CD4-positive, alpha-beta memory T cell (primary cell): ENCODE measurements at regions not wholly inside any gene's neighbourhood (a gene's known extent, or its start where the extent isn't known, plus 50 kb on each side); places are given as distances from the start of the nearest gene placed in this dataset.

Experiments used
- CTCF ChIA-PET: fragments of 350-600 bp; sonication (Branson Sonifier 250); formaldehyde crosslinking; loops from one replicate; lab custom pipeline; 2021; ENCODE audit warnings: inconsistent platforms; ENCODE audit not compliant: partially characterized antibody; lab: Charles Lee
- POLR2A ChIA-PET: fragments of 350-600 bp; sonication (Branson Sonifier 250); formaldehyde crosslinking; loops from one replicate; lab custom pipeline; 2021; ENCODE audit not compliant: partially characterized antibody; lab: Charles Lee
- DNase-seq, 5 donors: peaks; one replicate each; pipeline versions ENCODE4 v3.0.0 to v3.0.0-alpha.2; 2020 to 2022; ENCODE audit warnings: mixed read lengths in 1 of 5
- H3K27ac ChIP-seq: one replicate; pipeline ENCODE4 v1.7.0; 2013; ENCODE audit warnings: low read depth, low read length
- H3K27me3 ChIP-seq: 2 replicates; pipeline ENCODE4 v1.7.0; 2013; ENCODE audit warnings: mild to moderate bottlenecking, low read length, moderate library complexity; ENCODE audit not compliant: insufficient read depth
- H3K36me3 ChIP-seq: 2 replicates; pipeline ENCODE4 v1.7.0; 2013; ENCODE audit warnings: mild to moderate bottlenecking, low read length, moderate library complexity; ENCODE audit not compliant: insufficient read depth
- H3K4me1 ChIP-seq: 2 replicates; pipeline ENCODE4 v1.7.0; 2013; ENCODE audit warnings: mild to moderate bottlenecking, low read length, moderate library complexity; ENCODE audit not compliant: insufficient read depth
- H3K4me3 ChIP-seq, 2 donors: one replicate each; pipeline ENCODE4 v1.7.0; 2013; ENCODE audit warnings: low read length in 2 of 2, mild to moderate bottlenecking in 1 of 2
- H3K9me3 ChIP-seq, 2 donors: one replicate each; pipeline ENCODE4 v1.7.0; 2013; ENCODE audit warnings: low read length in 2 of 2, control low read depth in 1 of 2; ENCODE audit not compliant: control insufficient read depth in 1 of 2
- H3K27ac Mint-ChIP-seq, 7 donors: one replicate each; pipeline ENCODE4 v1.8.0; 2020 to 2021; ENCODE audit warnings: mixed read lengths in 7 of 7, mild to moderate bottlenecking in 6 of 7, inconsistent platforms in 3 of 7, moderate library complexity in 3 of 7
- H3K27me3 Mint-ChIP-seq, 2 donors: one replicate each; pipeline ENCODE4 v1.8.0; 2020 to 2021; ENCODE audit warnings: mixed read lengths in 2 of 2
- H3K36me3 Mint-ChIP-seq, 2 donors: one replicate each; pipeline ENCODE4 v1.8.0; 2020 to 2021; ENCODE audit warnings: mixed read lengths in 2 of 2, inconsistent platforms in 1 of 2, mild to moderate bottlenecking in 1 of 2
- H3K4me1 Mint-ChIP-seq, 4 donors: one replicate each; pipeline ENCODE4 v1.8.0; 2020 to 2021; ENCODE audit warnings: mixed read lengths in 4 of 4, mild to moderate bottlenecking in 1 of 4
- H3K4me3 Mint-ChIP-seq, 8 donors: one replicate each; pipeline ENCODE4 v1.8.0; 2020 to 2021; ENCODE audit warnings: mixed read lengths in 8 of 8, mild to moderate bottlenecking in 7 of 8, moderate library complexity in 6 of 8, inconsistent platforms in 3 of 8
- H3K9me3 Mint-ChIP-seq, 8 donors: one replicate each; pipeline ENCODE4 v1.8.0; 2020 to 2021; ENCODE audit warnings: mixed read lengths in 8 of 8, mild to moderate bottlenecking in 5 of 8, inconsistent platforms in 3 of 8, moderate library complexity in 1 of 8
- intact Hi-C: fragments of 100-400 bp; cut with micrococcal nuclease; formaldehyde crosslinking; loops from one replicate; pipeline ENCODE4 v1.15.1; 2023

- Mint-ChIP-seq H3K27me3 (peaks cover 7 to 12% of the 10 kb centered on the region in 2 donors), H3K9me3 (no peaks in the 10 kb centered on the region), H3K36me3 (no peaks in the 10 kb centered on the region), H3K27ac (no peak overlapping the region), H3K4me3 (peak overlapping the region in 1 of 8 donors; percentile 43), H3K4me1 (peaks cover 0 to 9% (median 4%) of the 10 kb centered on the region in 4 donors)
- H3K4me1 ChIP-seq = no peaks in the 10 kb centered on the region
- no peaks in the 10 kb centered on the region for H3K36me3 ChIP-seq
- H3K27me3 ChIP-seq = peaks cover 6% of the 10 kb centered on the region
- H3K9me3 ChIP-seq = no peaks in the 10 kb centered on the region
- CTCF ChIA-PET = no interaction called here
- intact Hi-C loops = loop anchor here (5.0 to 10.0 kb wide), 2 partner anchors 66 to 184 kb away; no protein-coding TSS in a partner anchor
- H3K4me3 ChIP-seq = no peak overlapping the region
- no peak overlapping the region for H3K27ac ChIP-seq
- DNase-seq = no peak
- POLR2A ChIA-PET = no interaction called here
These were observed 99.4 kb upstream of the SLC45A1 start for GRCh38 chr1:8218351-8219092.

DNA sequence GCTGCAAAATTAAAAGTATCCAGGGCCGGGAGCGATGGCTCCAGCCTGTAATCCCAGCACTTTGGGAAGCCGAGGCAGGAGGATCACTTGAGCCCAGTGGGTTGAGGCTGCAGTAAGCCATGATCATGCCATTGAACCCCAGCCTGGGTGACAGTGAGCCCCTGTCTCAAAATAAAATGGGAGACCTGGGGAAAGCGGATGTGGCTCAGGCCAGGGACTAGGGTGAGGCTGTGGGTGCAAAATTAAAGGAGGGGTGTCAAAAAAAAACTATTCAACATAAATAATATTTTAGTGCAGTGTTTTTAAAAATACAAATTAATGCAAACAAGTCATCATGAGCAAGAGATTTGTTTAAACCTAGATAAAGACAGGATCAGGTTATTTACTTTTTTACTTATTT lies 100.1 kb upstream of the SLC45A1 start:
- Histone ChIP-seq H3K9me3 (no peaks in the 10 kb centered on the region), H3K36me3 (no peaks in the 10 kb centered on the region), H3K27ac (no peak overlapping the region), H3K4me3 (peak overlapping the region in 1 of 2 donors; percentile 28), H3K4me1 (no peaks in the 10 kb centered on the region), H3K27me3 (peaks cover 6% of the 10 kb centered on the region)
- Mint-ChIP-seq H3K9me3 (no peaks in the 10 kb centered on the region), H3K36me3 (no peaks in the 10 kb centered on the region), H3K4me3 (peak overlapping the region; percentile 39 to 82 (median 62)), H3K27me3 (peaks cover 9 to 13% of the 10 kb centered on the region in 2 donors), H3K4me1 (peaks cover 0 to 9% (median 4%) of the 10 kb centered on the region in 4 donors), H3K27ac (peak overlapping the region in 1 of 7 donors; percentile 35)
- ChIA-PET CTCF (no interaction called here), POLR2A (interaction anchor here (0.9 kb wide), 1 partner anchor 105 kb away, joined by 3 read pairs; no protein-coding TSS in a partner anchor)
- no peak for DNase-seq
- intact Hi-C loops = loop anchor here (5.0 to 10.0 kb wide), 2 partner anchors 66 to 183 kb away; no protein-coding TSS in a partner anchor

GRCh38 chr1:8217011-8217711 lies 100.8 kb upstream of the SLC45A1 start:
- Mint-ChIP-seq H3K4me3 (peak overlapping the region; percentile 61 to 89 (median 76)), H3K9me3 (no peaks in the 10 kb centered on the region), H3K36me3 (no peaks in the 10 kb centered on the region), H3K4me1 (peaks cover 4 to 12% (median 6%) of the 10 kb centered on the region in 4 donors), H3K27me3 (peaks cover 12 to 14% of the 10 kb centered on the region in 2 donors), H3K27ac (peak overlapping the region in 4 of 7 donors; percentile 37 to 79 (median 72))
- intact Hi-C loops = loop anchor here (5.0 to 10.0 kb wide), 2 partner anchors 65 to 182 kb away; no protein-coding TSS in a partner anchor
- peaks cover under 1% of the 10 kb centered on the region for H3K4me1 ChIP-seq
- ChIA-PET CTCF (no interaction called here), POLR2A (interaction anchor here (0.9 kb wide), 1 partner anchor 104 kb away, joined by 3 read pairs; no protein-coding TSS in a partner anchor)
- H3K27me3 ChIP-seq = peaks cover 6% of the 10 kb centered on the region
- no peaks in the 10 kb centered on the region for H3K9me3 ChIP-seq
- H3K27ac ChIP-seq = no peak overlapping the region
- no peaks in the 10 kb centered on the region for H3K36me3 ChIP-seq
- DNase-seq = peak in 4 of 5 donors; percentile 12 to 22 (median 16)
- H3K4me3 ChIP-seq = peak overlapping the region in 1 of 2 donors; percentile 28

DNA sequence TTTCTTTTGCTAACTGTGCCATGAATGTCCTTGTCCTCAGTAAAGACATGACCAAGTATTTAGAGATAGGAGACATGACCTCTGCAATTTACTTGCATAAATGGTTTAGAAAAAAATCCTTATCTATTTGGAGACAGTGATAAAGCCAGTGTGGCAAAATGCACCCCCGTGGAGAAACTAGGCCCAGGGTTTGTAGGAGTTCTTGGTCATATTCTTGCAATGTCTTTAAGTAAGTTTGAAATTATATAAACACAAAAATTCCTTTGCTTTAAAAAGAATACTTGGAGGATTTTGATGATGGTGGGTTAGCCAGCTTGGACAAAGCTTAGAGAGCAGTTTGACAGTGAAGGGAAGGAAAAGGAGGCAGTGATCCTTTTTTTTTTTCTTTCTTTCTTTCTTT lies 101.9 kb upstream of the SLC45A1 start:
- H3K27me3 ChIP-seq = peaks cover 6% of the 10 kb centered on the region
- H3K4me3 ChIP-seq = no peak overlapping the region
- H3K27ac ChIP-seq = no peak overlapping the region
- peaks cover 9 to 17% (median 11%) of the 10 kb centered on the region in 4 donors for H3K4me1 Mint-ChIP-seq
- peaks cover 16 to 20% of the 10 kb centered on the region in 2 donors for H3K27me3 Mint-ChIP-seq
- peak overlapping the region; percentile 2 to 62 (median 25) for H3K4me3 Mint-ChIP-seq
- intact Hi-C loops = loop anchor here (5.0 to 10.0 kb wide), 2 partner anchors 64 to 181 kb away; no protein-coding TSS in a partner anchor
- no peak for DNase-seq
- no peaks in the 10 kb centered on the region for H3K9me3 Mint-ChIP-seq
- H3K27ac Mint-ChIP-seq = peak overlapping the region in 2 of 7 donors; percentile 6 to 27
- ChIA-PET CTCF (no interaction called here), POLR2A (no interaction called here)
- no peaks in the 10 kb centered on the region for H3K36me3 Mint-ChIP-seq
- H3K9me3 ChIP-seq = no peaks in the 10 kb centered on the region
- H3K4me1 ChIP-seq = peaks cover 7% of the 10 kb centered on the region
- no peaks in the 10 kb centered on the region for H3K36me3 ChIP-seq

GRCh38 chr1:8214501-8215173 lies 103.3 kb upstream of the SLC45A1 start:
- Mint-ChIP-seq H3K4me1 (peaks cover 9 to 17% (median 11%) of the 10 kb centered on the region in 4 donors), H3K27me3 (peaks cover 16 to 23% of the 10 kb centered on the region in 2 donors), H3K4me3 (no peak overlapping the region), H3K36me3 (no peaks in the 10 kb centered on the region), H3K9me3 (no peaks in the 10 kb centered on the region), H3K27ac (no peak overlapping the region)
- intact Hi-C loops = loop anchor here (5.0 to 10.0 kb wide), 2 partner anchors 62 to 180 kb away; no protein-coding TSS in a partner anchor
- H3K4me1 ChIP-seq = peaks cover 7% of the 10 kb centered on the region
- H3K27me3 ChIP-seq = peaks cover 6% of the 10 kb centered on the region
- no peaks in the 10 kb centered on the region for H3K9me3 ChIP-seq
- CTCF ChIA-PET = no interaction called here
- no peaks in the 10 kb centered on the region for H3K36me3 ChIP-seq
- no peak overlapping the region for H3K4me3 ChIP-seq
- H3K27ac ChIP-seq = no peak overlapping the region
- POLR2A ChIA-PET = no interaction called here
- DNase-seq = no peak

GRCh38 chr1:8213676-8214075 lies 104.2 kb upstream of the SLC45A1 start:
- Mint-ChIP-seq H3K4me1 (peaks cover 9 to 17% (median 11%) of the 10 kb centered on the region in 4 donors), H3K36me3 (no peaks in the 10 kb centered on the region), H3K27ac (no peak overlapping the region), H3K4me3 (no peak overlapping the region), H3K27me3 (peaks cover 14 to 23% of the 10 kb centered on the region in 2 donors), H3K9me3 (no peaks in the 10 kb centered on the region)
- Histone ChIP-seq H3K4me1 (peaks cover 7% of the 10 kb centered on the region), H3K27me3 (peaks cover 6% of the 10 kb centered on the region), H3K4me3 (no peak overlapping the region), H3K9me3 (no peaks in the 10 kb centered on the region), H3K27ac (no peak overlapping the region), H3K36me3 (no peaks in the 10 kb centered on the region)
- intact Hi-C loops = loop anchor here (10.0 kb wide), 1 partner anchor 179 kb away; no protein-coding TSS in a partner anchor
- POLR2A ChIA-PET = no interaction called here
- CTCF ChIA-PET = no interaction called here
- no peak for DNase-seq
